ENCODE measurements at regions not wholly inside any gene's neighbourhood (a gene's known extent, or its start where the extent isn't known, plus 50 kb on each side); places are given as distances from the start of the nearest gene placed in this dataset.
"Not testable (repeated sequence)": the region's sequence is repeated elsewhere in the genome, so short reads cannot be mapped to it uniquely, and the experiment has no call there.

DNA sequence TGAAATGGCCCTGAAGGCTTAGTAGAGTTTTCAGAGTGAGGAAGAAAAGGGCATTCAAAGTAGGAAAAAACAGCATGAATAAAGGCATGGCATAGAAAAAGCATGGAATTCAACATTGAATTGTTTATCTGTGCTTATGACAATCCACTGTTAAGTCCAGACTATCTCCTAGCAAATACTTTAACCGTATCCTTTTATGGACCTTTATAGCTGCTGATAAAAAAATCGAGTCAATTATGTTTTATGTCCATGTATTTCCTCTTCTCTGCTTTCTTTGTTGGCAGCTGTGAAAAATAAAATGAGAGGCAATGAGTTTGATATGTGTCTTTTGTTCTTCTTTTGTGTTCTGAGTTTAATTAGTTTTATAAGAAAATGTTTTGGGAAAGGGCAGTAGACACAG, 70.4 kb downstream of the TDRD15 start:
- H3K27ac ChIP-seq, result no peak overlapping the region
- no peak for DNase-seq (ENCODE audit: low spot score)
- ChIA-PET POLR2A (ENCODE audit: low non-redundant PET) (no interaction called here), CTCF (no interaction called here)
- TF ChIP-seq, protein P1, sequence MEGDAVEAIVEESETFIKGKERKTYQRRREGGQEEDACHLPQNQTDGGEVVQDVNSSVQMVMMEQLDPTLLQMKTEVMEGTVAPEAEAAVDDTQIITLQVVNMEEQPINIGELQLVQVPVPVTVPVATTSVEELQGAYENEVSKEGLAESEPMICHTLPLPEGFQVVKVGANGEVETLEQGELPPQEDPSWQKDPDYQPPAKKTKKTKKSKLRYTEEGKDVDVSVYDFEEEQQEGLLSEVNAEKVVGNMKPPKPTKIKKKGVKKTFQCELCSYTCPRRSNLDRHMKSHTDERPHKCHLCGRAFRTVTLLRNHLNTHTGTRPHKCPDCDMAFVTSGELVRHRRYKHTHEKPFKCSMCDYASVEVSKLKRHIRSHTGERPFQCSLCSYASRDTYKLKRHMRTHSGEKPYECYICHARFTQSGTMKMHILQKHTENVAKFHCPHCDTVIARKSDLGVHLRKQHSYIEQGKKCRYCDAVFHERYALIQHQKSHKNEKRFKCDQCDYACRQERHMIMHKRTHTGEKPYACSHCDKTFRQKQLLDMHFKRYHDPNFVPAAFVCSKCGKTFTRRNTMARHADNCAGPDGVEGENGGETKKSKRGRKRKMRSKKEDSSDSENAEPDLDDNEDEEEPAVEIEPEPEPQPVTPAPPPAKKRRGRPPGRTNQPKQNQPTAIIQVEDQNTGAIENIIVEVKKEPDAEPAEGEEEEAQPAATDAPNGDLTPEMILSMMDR (conservative IDR thresholded peaks at IDR 0.05; ENCODE audit: low read depth), result no peak

DNA sequence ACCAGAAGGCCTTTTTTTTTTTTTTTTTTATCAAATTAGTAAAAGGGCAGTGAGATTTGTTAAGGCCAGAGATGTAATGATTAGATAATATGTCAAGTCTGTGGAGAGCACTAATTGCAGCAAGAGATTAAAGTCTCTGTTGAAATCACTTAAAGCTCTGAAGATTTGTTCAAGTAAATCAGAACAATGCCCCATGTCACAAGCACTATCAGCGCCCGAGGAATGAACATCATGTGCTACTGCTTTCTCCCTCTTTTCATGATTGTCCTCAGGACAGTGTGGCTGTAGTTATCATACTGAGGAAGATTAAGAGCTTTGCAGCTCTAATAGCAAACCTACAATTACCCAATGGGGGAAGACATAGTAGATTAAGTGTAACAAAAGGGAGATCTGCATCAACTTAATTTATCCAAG, 71.1 kb downstream of the TDRD15 start:
- H3K27ac ChIP-seq, result no peak overlapping the region
- ChIA-PET CTCF (no interaction called here), POLR2A (ENCODE audit: low non-redundant PET) (no interaction called here)
- TF ChIP-seq, protein P1 (conservative IDR thresholded peaks at IDR 0.05; ENCODE audit: low read depth), result no peak
- DNase-seq (ENCODE audit: low spot score), result no peak

DNA sequence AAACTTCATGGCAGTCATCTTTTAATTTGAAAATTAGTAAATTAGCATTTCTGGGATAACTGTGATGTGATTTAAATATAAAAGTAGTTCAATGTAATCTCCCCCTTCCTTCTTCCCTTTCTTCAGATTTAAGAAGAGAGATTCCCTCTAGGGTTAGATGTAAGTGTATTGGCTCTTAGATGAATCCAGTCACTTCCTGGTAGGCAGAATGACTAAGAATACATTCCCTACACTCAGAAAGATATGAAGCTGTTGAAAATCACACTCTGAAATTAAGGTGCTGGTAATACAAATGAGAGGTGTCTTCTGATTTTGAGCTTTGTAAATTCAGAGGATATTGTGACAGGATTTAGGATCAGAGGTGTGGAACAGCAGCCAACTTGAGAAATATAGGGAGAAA, 71.6 kb downstream of the TDRD15 start:
- POLR2A ChIA-PET (ENCODE audit: low non-redundant PET), result no interaction called here
- no peak for DNase-seq (ENCODE audit: low spot score)
- CTCF ChIA-PET, result no interaction called here

DNA sequence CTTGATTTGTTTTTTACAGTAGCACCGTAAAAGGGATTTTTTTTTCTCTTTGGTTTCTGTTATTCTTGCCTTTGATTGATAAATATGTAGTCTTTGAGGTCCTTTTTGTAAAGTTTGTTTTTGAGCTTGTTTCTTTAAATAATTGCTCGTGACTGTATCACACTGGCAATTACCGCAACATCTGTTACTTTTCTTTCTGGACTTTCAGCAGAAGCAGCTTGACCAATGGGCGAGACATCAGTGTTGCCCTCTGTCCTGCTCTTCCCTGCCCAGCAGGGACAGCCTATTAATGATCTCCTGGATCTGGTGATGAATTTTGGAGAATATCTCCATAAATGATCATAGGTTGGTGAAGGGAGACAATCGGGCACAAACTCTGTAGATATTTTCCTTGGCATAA, 74.9 kb downstream of the TDRD15 start:
- ChIA-PET CTCF (no interaction called here), POLR2A (ENCODE audit: low non-redundant PET) (no interaction called here)
- TF ChIP-seq, protein P1 (conservative IDR thresholded peaks at IDR 0.05; ENCODE audit: low read depth), result no peak
- no peak overlapping the region for H3K27ac ChIP-seq
- DNase-seq (ENCODE audit: low spot score), result no peak

More for the DNA sequence above, 71.6 kb downstream of the TDRD15 start:
- TF ChIP-seq, protein P1 (conservative IDR thresholded peaks at IDR 0.05; ENCODE audit: low read depth), result no peak
- no peak overlapping the region for H3K27ac ChIP-seq

DNA sequence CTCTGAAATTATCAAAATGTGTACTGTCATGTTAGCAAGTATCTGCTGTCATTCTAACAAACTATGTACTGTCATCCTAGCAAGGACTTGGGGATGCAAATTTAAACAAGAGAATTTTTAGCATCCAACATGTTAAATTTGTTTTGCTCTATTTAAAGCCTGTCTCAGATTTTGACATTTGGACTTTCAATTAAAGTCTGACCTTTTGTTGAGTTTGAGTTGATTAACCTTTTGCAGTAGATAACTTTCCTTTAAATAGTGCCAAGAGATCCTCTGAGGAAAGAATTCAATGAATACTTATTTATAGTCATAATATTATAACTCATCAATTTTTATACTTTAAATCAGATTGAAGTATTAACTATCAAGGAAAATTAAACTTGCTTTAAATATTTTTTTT, 80.2 kb downstream of the TDRD15 start:
- TF ChIP-seq, protein P1 (conservative IDR thresholded peaks at IDR 0.05; ENCODE audit: low read depth), result no peak
- no peak overlapping the region for H3K27ac ChIP-seq
- DNase-seq (ENCODE audit: low spot score), result no peak
- POLR2A ChIA-PET (ENCODE audit: low non-redundant PET), result no interaction called here
- CTCF ChIA-PET, result no interaction called here

DNA sequence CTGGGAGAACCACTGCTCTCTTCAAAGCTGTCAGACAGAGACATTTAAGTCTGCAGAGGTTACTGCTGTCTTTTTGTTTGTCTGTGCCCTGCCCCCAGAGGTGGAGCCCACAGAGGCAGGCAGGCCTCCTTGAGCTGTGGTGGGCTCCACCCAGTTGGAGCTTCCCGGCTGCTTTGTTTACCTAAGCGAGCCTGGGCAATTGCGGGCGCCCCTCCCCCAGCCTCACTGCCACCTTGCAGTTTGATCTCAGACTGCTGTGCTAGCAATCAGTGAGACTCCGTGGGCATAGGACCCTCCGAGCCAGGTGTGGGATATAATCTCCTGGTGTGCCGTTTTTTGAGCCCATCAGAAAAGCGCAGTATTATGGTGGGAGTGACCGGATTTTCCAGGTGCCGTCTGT, 90.3 kb downstream of the TDRD15 start:
- H3K27ac ChIP-seq; DNase-seq (ENCODE audit: low spot score); CTCF ChIA-PET; POLR2A ChIA-PET (ENCODE audit: low non-redundant PET): not testable (repeated sequence)

DNA sequence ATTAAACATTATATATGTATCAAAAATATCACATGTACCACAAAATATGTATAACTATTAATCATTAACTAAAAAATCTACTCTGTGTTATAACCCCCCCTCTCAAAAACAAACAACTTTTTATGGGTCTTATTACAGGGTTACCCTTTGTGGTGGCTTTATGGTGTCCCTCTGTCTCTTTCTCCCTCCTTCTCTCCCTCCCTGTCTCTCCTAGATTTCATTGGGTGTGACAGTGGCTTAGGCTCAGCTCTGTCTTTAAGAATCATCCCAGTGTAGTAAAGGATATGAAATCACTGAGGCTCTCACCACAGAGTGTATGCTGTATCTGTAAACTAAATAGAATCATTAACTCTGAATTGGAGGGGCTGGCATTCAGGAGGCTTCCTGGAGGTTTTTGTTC, 93.7 kb downstream of the TDRD15 start:
- ChIA-PET CTCF (no interaction called here), POLR2A (ENCODE audit: low non-redundant PET) (no interaction called here)
- TF ChIP-seq, protein P1 (conservative IDR thresholded peaks at IDR 0.05; ENCODE audit: low read depth), result no peak

More for the DNA sequence above, 93.7 kb downstream of the TDRD15 start:
- no peak for DNase-seq (ENCODE audit: low spot score)
- H3K27ac ChIP-seq, result no peak overlapping the region
